ENCODE measurements at regions not wholly inside any gene's neighbourhood (a gene's known extent, or its start where the extent isn't known, plus 50 kb on each side); places are given as distances from the start of the nearest gene placed in this dataset.

- H3K36me3 ChIP-seq (ENCODE audit: control insufficient read depth, low read length) = no peaks in the 10 kb centered on the region
- H4K20me1 ChIP-seq (ENCODE audit: control insufficient read depth, insufficient read depth, low read depth, low read length) = no peaks in the 10 kb centered on the region
- no peaks in the 10 kb centered on the region for H3K9me2 ChIP-seq (replicated peaks; ENCODE audit: control insufficient read depth, low read length)
- H3K4me1 ChIP-seq (ENCODE audit: control insufficient read depth, low read length) = no peaks in the 10 kb centered on the region
- H3K4me2 ChIP-seq (ENCODE audit: low read length) = no peak overlapping the region
- no peaks in the 10 kb centered on the region for H3K79me2 ChIP-seq (ENCODE audit: control insufficient read depth, low read length)
- H3K27ac ChIP-seq (ENCODE audit: low read depth, low read length) = no peak overlapping the region
- no peak overlapping the region for H3K4me3 ChIP-seq (ENCODE audit: low read length)
- no peak for TF ChIP-seq EZH2phosphoT487 (IDR thresholded peaks at IDR 0.05; ENCODE audit: borderline replicate concordance, low read length)
- TF ChIP-seq CTCF (IDR thresholded peaks at IDR 0.05; ENCODE audit: low read depth, low read length, poor library complexity, severe bottlenecking) = no peak
- peaks cover 10% of the 10 kb centered on the region; the same call in 1 of the 2 replicates for H3K9me3 ChIP-seq (ENCODE audit: control insufficient read depth, insufficient read depth, low read length)
- no peaks in the 10 kb centered on the region for H3K27me3 ChIP-seq (ENCODE audit: control insufficient read depth, low read length)
- no peaks in the 10 kb centered on the region for H3F3A ChIP-seq (ENCODE audit: control insufficient read depth, insufficient read depth)
Measured at GRCh38 chr2:35598310-35598709, 757.3 kb upstream of the CRIM1 start.

- Histone ChIP-seq H3K4me1 (ENCODE audit: control insufficient read depth, low read length) (no peaks in the 10 kb centered on the region), H3K27ac (ENCODE audit: low read depth, low read length) (no peak overlapping the region), H3K36me3 (ENCODE audit: control insufficient read depth, low read length) (no peaks in the 10 kb centered on the region), H3K4me2 (ENCODE audit: low read length) (no peak overlapping the region), H3K79me2 (ENCODE audit: control insufficient read depth, low read length) (no peaks in the 10 kb centered on the region), H3K9me3 (ENCODE audit: control insufficient read depth, insufficient read depth, low read length) (0 out of 2 replicates have a peak, but pooled peaks cover 1% of the 10 kb centered on the region), H3K4me3 (ENCODE audit: low read length) (no peak overlapping the region), H3K27me3 (ENCODE audit: control insufficient read depth, low read length) (no peaks in the 10 kb centered on the region), H4K20me1 (ENCODE audit: control insufficient read depth, insufficient read depth, low read depth, low read length) (no peaks in the 10 kb centered on the region), H3F3A (ENCODE audit: control insufficient read depth, insufficient read depth) (no peaks in the 10 kb centered on the region), H3K9me2 (replicated peaks; ENCODE audit: control insufficient read depth, low read length) (no peaks in the 10 kb centered on the region)
- TF ChIP-seq CTCF (IDR thresholded peaks at IDR 0.05; ENCODE audit: low read depth, low read length, poor library complexity, severe bottlenecking) (no peak), EZH2phosphoT487 (IDR thresholded peaks at IDR 0.05; ENCODE audit: borderline replicate concordance, low read length) (no peak)
Measured at GRCh38 chr2:35591886-35592285, 763.7 kb upstream of the CRIM1 start.

- Histone ChIP-seq H3F3A (ENCODE audit: control insufficient read depth, insufficient read depth) (no peaks in the 10 kb centered on the region), H3K27me3 (ENCODE audit: control insufficient read depth, low read length) (no peaks in the 10 kb centered on the region), H3K4me1 (ENCODE audit: control insufficient read depth, low read length) (no peaks in the 10 kb centered on the region), H3K79me2 (ENCODE audit: control insufficient read depth, low read length) (no peaks in the 10 kb centered on the region), H3K4me2 (ENCODE audit: low read length) (no peak overlapping the region), H3K27ac (ENCODE audit: low read depth, low read length) (no peak overlapping the region), H3K4me3 (ENCODE audit: low read length) (no peak overlapping the region), H3K9me2 (replicated peaks; ENCODE audit: control insufficient read depth, low read length) (no peaks in the 10 kb centered on the region), H3K36me3 (ENCODE audit: control insufficient read depth, low read length) (no peaks in the 10 kb centered on the region), H3K9me3 (ENCODE audit: control insufficient read depth, insufficient read depth, low read length) (peaks cover 13% of the 10 kb centered on the region; the same call in 1 of the 2 replicates), H4K20me1 (ENCODE audit: control insufficient read depth, insufficient read depth, low read depth, low read length) (no peaks in the 10 kb centered on the region)
- TF ChIP-seq EZH2phosphoT487 (IDR thresholded peaks at IDR 0.05; ENCODE audit: borderline replicate concordance, low read length) = no peak
- no peak for TF ChIP-seq CTCF (IDR thresholded peaks at IDR 0.05; ENCODE audit: low read depth, low read length, poor library complexity, severe bottlenecking)
Measured at GRCh38 chr2:35585972-35586371, 769.6 kb upstream of the CRIM1 start.
